Thymus (tissue), 11 donors: ENCODE measurements at regions not wholly inside any gene's neighbourhood (a gene's known extent, or its start where the extent isn't known, plus 50 kb on each side); places are given as distances from the start of the nearest gene placed in this dataset.

Experiments used
- DNase-seq, 9 donors: peaks; one replicate each; pipeline ENCODE4 v3.0.0-alpha.2; 2013; ENCODE audit warnings: low spot score in 9 of 9, low read depth in 6 of 9, missing footprints in 1 of 9
- H3K27ac ChIP-seq, 2 donors: one replicate each; pipeline ENCODE4 v1.5.1; 2013; ENCODE audit warnings: control low read depth in 1 of 2, low read depth in 1 of 2, low read length in 1 of 2, mild to moderate bottlenecking in 1 of 2, moderate library complexity in 1 of 2
- H3K27me3 ChIP-seq, 2 donors: one replicate each; pipeline ENCODE4 v1.5.1; 2013; ENCODE audit warnings: low read length in 1 of 2; ENCODE audit not compliant: control insufficient read depth in 2 of 2, insufficient read depth in 1 of 2
- H3K36me3 ChIP-seq, 2 donors: one replicate each; pipeline ENCODE4 v1.5.1; 2013; ENCODE audit warnings: low read length in 1 of 2, mild to moderate bottlenecking in 1 of 2, moderate library complexity in 1 of 2; ENCODE audit not compliant: control insufficient read depth in 2 of 2, insufficient read depth in 2 of 2
- H3K4me1 ChIP-seq, 2 donors: one replicate each; pipeline ENCODE4 v1.5.1; 2013; ENCODE audit warnings: low read length in 2 of 2; ENCODE audit not compliant: control insufficient read depth in 2 of 2, insufficient read depth in 2 of 2
- H3K4me3 ChIP-seq, 2 donors: one replicate each; pipeline ENCODE4 v1.5.1; 2013; ENCODE audit warnings: low read length in 2 of 2, control low read depth in 1 of 2, mild to moderate bottlenecking in 1 of 2
- H3K9me3 ChIP-seq, 2 donors: one replicate each; pipeline ENCODE4 v1.5.1; 2013; ENCODE audit warnings: low read length in 1 of 2, mild to moderate bottlenecking in 1 of 2; ENCODE audit not compliant: control insufficient read depth in 2 of 2, insufficient read depth in 1 of 2
- WGBS: extraction: QIAGEN DNeasy Blood & Tissue Kit; methylation state at CpG from one replicate; pipeline ENCODE4 v1.1.7; 2013; 5-methylcytosine and 5-hydroxymethylcytosine counted together
- donor health status: healthy.

GRCh38 chr20:6994452-6994851 lies 227.0 kb downstream of the BMP2 start:
- WGBS, result 92% methylated on average over 3 of the region's 3 CpGs
- no peaks in the 10 kb centered on the region for H3K4me1 ChIP-seq
- no peak for DNase-seq
- H3K27me3 ChIP-seq, result no peaks in the 10 kb centered on the region
- H3K9me3 ChIP-seq, result no peaks in the 10 kb centered on the region
- H3K36me3 ChIP-seq, result no peaks in the 10 kb centered on the region
- no peak overlapping the region for H3K4me3 ChIP-seq
- H3K27ac ChIP-seq, result no peak overlapping the region

- Histone ChIP-seq H3K4me1 (no peaks in the 10 kb centered on the region), H3K36me3 (no peaks in the 10 kb centered on the region), H3K4me3 (no peak overlapping the region), H3K9me3 (no peaks in the 10 kb centered on the region), H3K27ac (no peak overlapping the region), H3K27me3 (no peaks in the 10 kb centered on the region)
- no peak for DNase-seq
- WGBS, result 97% methylated on average over 2 of the region's 2 CpGs
These were observed 231.4 kb downstream of the BMP2 start for GRCh38 chr20:6998909-6999308.

GRCh38 chr20:6999381-6999780 lies 231.9 kb downstream of the BMP2 start:
- Histone ChIP-seq H3K36me3 (no peaks in the 10 kb centered on the region), H3K4me1 (no peaks in the 10 kb centered on the region), H3K9me3 (no peaks in the 10 kb centered on the region), H3K27ac (no peak overlapping the region), H3K27me3 (no peaks in the 10 kb centered on the region), H3K4me3 (no peak overlapping the region)
- DNase-seq, result no peak
- WGBS, result 88% methylated on average over 6 of the region's 6 CpGs

DNA sequence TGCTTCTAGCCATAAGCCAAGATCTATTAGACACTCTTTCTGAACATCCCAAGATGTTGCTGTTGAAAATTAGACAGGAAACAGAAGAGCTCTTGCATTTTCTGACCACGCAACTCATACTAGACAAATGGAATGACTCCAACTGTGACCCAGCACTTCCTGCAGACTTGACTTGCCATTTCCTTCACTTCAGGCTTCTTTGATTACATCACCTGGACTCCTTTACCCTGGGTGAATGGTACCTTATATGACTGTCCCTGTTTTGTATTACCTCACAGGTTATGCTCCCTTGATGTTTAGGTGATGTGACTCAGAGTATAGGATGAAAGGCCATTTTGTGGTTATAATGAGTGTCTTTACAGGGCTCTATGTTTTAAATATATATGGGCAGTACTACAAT lies 236.1 kb downstream of the BMP2 start:
- no peaks in the 10 kb centered on the region for H3K4me1 ChIP-seq
- WGBS, result 48% methylated on average over 1 of the region's 1 CpG

GRCh38 chr20:7004801-7005200 lies 237.3 kb downstream of the BMP2 start:
- Histone ChIP-seq H3K27me3 (no peaks in the 10 kb centered on the region), H3K4me1 (no peaks in the 10 kb centered on the region), H3K36me3 (no peaks in the 10 kb centered on the region), H3K9me3 (no peaks in the 10 kb centered on the region), H3K27ac (no peak overlapping the region), H3K4me3 (no peak overlapping the region)
- 96% methylated on average over 3 of the region's 3 CpGs for WGBS
- no peak for DNase-seq

More for the DNA sequence above, 236.1 kb downstream of the BMP2 start:
- H3K4me3 ChIP-seq, result no peak overlapping the region
- DNase-seq, result no peak
- H3K27ac ChIP-seq, result no peak overlapping the region
- H3K36me3 ChIP-seq, result no peaks in the 10 kb centered on the region
- H3K27me3 ChIP-seq, result no peaks in the 10 kb centered on the region
- H3K9me3 ChIP-seq, result no peaks in the 10 kb centered on the region

DNA sequence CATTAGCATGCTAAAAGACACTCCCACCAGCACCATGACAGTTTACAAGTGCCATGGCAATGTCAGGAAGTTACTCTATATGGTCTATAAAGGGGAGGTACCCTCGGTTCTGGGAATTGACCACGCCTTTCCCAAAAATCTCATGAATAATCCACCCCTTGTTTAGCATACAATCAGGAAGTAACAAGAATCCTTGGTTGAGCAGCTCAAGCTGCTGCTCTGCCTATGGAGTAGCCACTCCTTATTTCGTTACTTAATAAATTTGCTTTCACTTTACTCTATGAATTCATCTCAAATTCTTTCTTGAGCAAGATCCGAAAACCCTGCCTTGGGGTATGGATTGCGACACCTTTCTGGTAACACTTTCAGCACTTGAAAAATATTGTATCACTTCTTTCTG lies 243.0 kb downstream of the BMP2 start:
- H3K9me3 ChIP-seq, result no peaks in the 10 kb centered on the region

DNA sequence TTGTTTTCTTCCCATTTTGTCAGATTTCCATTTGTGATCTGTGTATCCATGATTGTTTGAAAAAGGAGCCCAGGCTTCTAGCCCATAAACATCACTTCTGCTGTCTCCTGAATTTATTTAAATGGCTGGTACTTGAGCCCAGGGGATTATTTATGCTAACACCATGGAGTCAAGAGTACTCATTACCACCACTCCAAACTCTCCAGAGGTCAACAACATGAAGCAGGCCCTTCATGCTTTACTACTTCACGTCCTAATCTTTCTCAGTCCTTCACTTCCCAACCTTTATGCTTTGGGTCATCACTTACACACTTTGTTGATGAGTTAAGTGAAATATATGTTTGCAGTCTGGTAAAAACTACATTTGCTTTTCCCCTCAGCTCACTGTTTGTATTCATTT lies 247.8 kb downstream of the BMP2 start:
- no peak overlapping the region for H3K4me3 ChIP-seq
- 68% methylated on average over 1 of the region's 1 CpG for WGBS
- H3K27me3 ChIP-seq, result no peaks in the 10 kb centered on the region
- DNase-seq, result no peak
- H3K9me3 ChIP-seq, result no peaks in the 10 kb centered on the region
- no peaks in the 10 kb centered on the region for H3K4me1 ChIP-seq
- H3K36me3 ChIP-seq, result no peaks in the 10 kb centered on the region
- no peak overlapping the region for H3K27ac ChIP-seq

More for the DNA sequence above, 243.0 kb downstream of the BMP2 start:
- WGBS, result 74% methylated on average over 5 of the region's 5 CpGs
- Histone ChIP-seq H3K4me3 (no peak overlapping the region), H3K36me3 (no peaks in the 10 kb centered on the region), H3K27me3 (no peaks in the 10 kb centered on the region), H3K27ac (no peak overlapping the region), H3K4me1 (no peaks in the 10 kb centered on the region)
- DNase-seq, result no peak

DNA sequence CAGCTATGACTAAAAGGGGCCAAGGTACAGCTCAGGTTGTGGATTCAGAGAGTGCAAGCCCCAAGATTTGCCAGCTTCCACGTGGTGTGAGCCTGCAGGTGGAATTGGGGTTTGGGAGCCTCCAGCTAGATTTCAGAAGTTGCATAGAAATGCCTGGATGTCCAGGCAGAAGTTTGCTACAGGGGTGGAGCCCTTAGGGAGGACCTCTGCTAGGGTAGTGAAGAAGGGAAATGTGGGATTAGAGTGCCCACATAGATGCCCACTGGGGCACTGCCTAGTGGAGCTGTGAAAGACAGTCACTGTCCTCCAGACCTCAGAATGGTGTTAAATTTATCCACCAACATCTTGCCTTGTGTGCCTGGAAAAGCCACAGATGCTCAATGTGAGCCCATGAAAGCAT lies 255.1 kb downstream of the BMP2 start:
- H3K27ac ChIP-seq, result no peak overlapping the region
- no peak for DNase-seq
- H3K9me3 ChIP-seq, result peaks cover 0 to 7% of the 10 kb centered on the region in 2 donors
- no peaks in the 10 kb centered on the region for H3K36me3 ChIP-seq
- no peaks in the 10 kb centered on the region for H3K4me1 ChIP-seq
- H3K4me3 ChIP-seq, result no peak overlapping the region
- 65% methylated on average over 1 of the region's 1 CpG for WGBS
- no peaks in the 10 kb centered on the region for H3K27me3 ChIP-seq

GRCh38 chr20:7025635-7026034 lies 258.1 kb downstream of the BMP2 start:
- Histone ChIP-seq H3K27ac (no peak overlapping the region), H3K4me1 (no peaks in the 10 kb centered on the region), H3K4me3 (no peak overlapping the region), H3K9me3 (peaks cover 0 to 7% of the 10 kb centered on the region in 2 donors), H3K36me3 (no peaks in the 10 kb centered on the region), H3K27me3 (no peaks in the 10 kb centered on the region)
- WGBS, result 62% methylated on average over 4 of the region's 4 CpGs
- no peak for DNase-seq

DNA sequence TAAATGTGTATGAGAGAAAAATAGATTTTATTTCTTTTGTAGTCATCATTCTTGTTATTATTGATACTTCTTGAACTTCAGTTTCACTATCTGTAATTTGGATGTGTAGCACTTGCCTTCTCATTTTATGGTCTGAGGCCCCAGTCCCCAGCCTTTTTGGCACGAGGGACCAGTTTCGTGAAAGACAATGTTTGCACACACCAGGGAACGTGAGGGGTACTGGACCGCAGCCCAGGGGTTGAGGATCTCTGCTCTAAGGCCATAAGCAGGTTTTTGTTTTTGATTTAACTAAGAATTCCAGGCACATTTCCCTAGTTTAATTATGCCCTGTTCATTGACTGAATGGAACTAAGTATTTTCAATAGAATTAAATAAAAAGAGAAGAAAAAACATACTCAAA lies 261.5 kb downstream of the BMP2 start:
- DNase-seq, result no peak
- no peak overlapping the region for H3K27ac ChIP-seq
- no peaks in the 10 kb centered on the region for H3K4me1 ChIP-seq
- H3K4me3 ChIP-seq, result no peak overlapping the region
- no peaks in the 10 kb centered on the region for H3K9me3 ChIP-seq
- no peaks in the 10 kb centered on the region for H3K36me3 ChIP-seq
- WGBS, result 92% methylated on average over 4 of the region's 4 CpGs
- no peaks in the 10 kb centered on the region for H3K27me3 ChIP-seq
